KMS-11 (cell line): ENCODE measurements at regions not wholly inside any gene's neighbourhood (a gene's known extent, or its start where the extent isn't known, plus 50 kb on each side); places are given as distances from the start of the nearest gene placed in this dataset.

Source experiments
- H2AFZ ChIP-seq: fragments of 200-600 bp; sonication (generic); 2 replicates; pipeline ENCODE4 v1.6.1; 2016; ENCODE audit warnings: antibody characterized with exemption, mixed run types, low read depth
- H3K27ac ChIP-seq: fragments of 200-600 bp; sonication (generic); 2 replicates; pipeline ENCODE4 v1.6.1; 2016; ENCODE audit warnings: mild to moderate bottlenecking, mixed run types
- H3K27me3 ChIP-seq: fragments of 200-600 bp; sonication (generic); 2 replicates; pipeline ENCODE4 v1.6.1; 2017; ENCODE audit warnings: mild to moderate bottlenecking, low read depth, mixed run types, moderate library complexity; ENCODE audit not compliant: insufficient read depth
- H3K36me3 ChIP-seq: fragments of 200-600 bp; sonication (generic); 2 replicates; pipeline ENCODE4 v1.6.1; 2017; ENCODE audit warnings: mild to moderate bottlenecking, mixed run types; ENCODE audit not compliant: insufficient read depth
- H3K4me1 ChIP-seq: fragments of 200-600 bp; sonication (generic); 2 replicates; pipeline ENCODE4 v1.6.1; 2016; ENCODE audit warnings: mild to moderate bottlenecking, low read depth, mixed run types; ENCODE audit not compliant: poor library complexity, severe bottlenecking
- H3K4me2 ChIP-seq: fragments of 200-600 bp; sonication (generic); 2 replicates; pipeline ENCODE4 v1.7.0; 2016; ENCODE audit warnings: mild to moderate bottlenecking, mixed run types
- H3K4me3 ChIP-seq: fragments of 200-600 bp; sonication (generic); IDR thresholded peaks from 2 replicates; pipeline ENCODE4 v1.6.1; 2017; ENCODE audit warnings: low read depth, low read length, mixed read lengths; ENCODE audit not compliant: insufficient read depth
- H3K79me2 ChIP-seq: fragments of 200-600 bp; sonication (generic); 2 replicates; pipeline ENCODE4 v1.6.1; 2016; ENCODE audit warnings: low read depth, mixed run types; ENCODE audit not compliant: insufficient read depth
- H3K9ac ChIP-seq: fragments of 200-600 bp; sonication (generic); 2 replicates; pipeline ENCODE4 v1.6.1; 2016; ENCODE audit warnings: mild to moderate bottlenecking, mixed run types
- H4K20me1 ChIP-seq: fragments of 200-600 bp; sonication (generic); 2 replicates; pipeline ENCODE4 v1.6.1; 2016; ENCODE audit warnings: mild to moderate bottlenecking, mixed run types; ENCODE audit not compliant: insufficient read depth
- CTCF ChIP-seq: fragments of 200-600 bp; sonication (generic); conservative IDR thresholded peaks from 2 replicates; pipeline ENCODE4 v1.6.1; 2017; ENCODE audit warnings: low read depth, mild to moderate bottlenecking, antibody characterized with exemption, low read length, moderate library complexity, mixed read lengths

GRCh38 chr2:48235076-48235475, 79.4 kb upstream of the FOXN2 start:
- Histone ChIP-seq H3K79me2 (no peaks in the 10 kb centered on the region), H2AFZ (no peak overlapping the region), H3K27me3 (no peaks in the 10 kb centered on the region), H3K36me3 (no peaks in the 10 kb centered on the region), H3K4me2 (no peak overlapping the region), H3K9ac (no peak overlapping the region), H3K4me1 (no peaks in the 10 kb centered on the region), H3K27ac (no peak overlapping the region), H4K20me1 (no peaks in the 10 kb centered on the region), H3K4me3 (no peak overlapping the region)
- TF ChIP-seq CTCF, result no peak

- H3K27me3 ChIP-seq, result no peaks in the 10 kb centered on the region
- no peaks in the 10 kb centered on the region for H3K4me1 ChIP-seq
- H3K9ac ChIP-seq, result no peak overlapping the region
- no peak overlapping the region for H2AFZ ChIP-seq
- no peaks in the 10 kb centered on the region for H3K36me3 ChIP-seq
- TF ChIP-seq CTCF, result no peak
- H3K79me2 ChIP-seq, result no peaks in the 10 kb centered on the region
- no peak overlapping the region for H3K27ac ChIP-seq
- H3K4me3 ChIP-seq, result no peak overlapping the region
- H4K20me1 ChIP-seq, result no peaks in the 10 kb centered on the region
- no peak overlapping the region for H3K4me2 ChIP-seq
Measured at GRCh38 chr2:48238381-48238780, 76.1 kb upstream of the FOXN2 start.

GRCh38 chr2:48240912-48241311, 73.6 kb upstream of the FOXN2 start:
- H3K36me3 ChIP-seq, result no peaks in the 10 kb centered on the region
- H2AFZ ChIP-seq, result no peak overlapping the region
- H3K4me1 ChIP-seq, result no peaks in the 10 kb centered on the region
- H3K4me2 ChIP-seq, result no peak overlapping the region
- H3K27me3 ChIP-seq, result no peaks in the 10 kb centered on the region
- TF ChIP-seq CTCF, result no peak
- H4K20me1 ChIP-seq, result no peaks in the 10 kb centered on the region
- H3K9ac ChIP-seq, result no peak overlapping the region
- H3K4me3 ChIP-seq, result no peak overlapping the region
- no peak overlapping the region for H3K27ac ChIP-seq
- H3K79me2 ChIP-seq, result no peaks in the 10 kb centered on the region

GRCh38 chr2:48247206-48247605, 67.3 kb upstream of the FOXN2 start:
- no peak overlapping the region for H3K4me2 ChIP-seq
- H3K9ac ChIP-seq, result no peak overlapping the region
- H4K20me1 ChIP-seq, result no peaks in the 10 kb centered on the region
- H2AFZ ChIP-seq, result no peak overlapping the region
- peaks cover 45% of the 10 kb centered on the region for H3K4me1 ChIP-seq
- H3K36me3 ChIP-seq, result no peaks in the 10 kb centered on the region
- no peak for TF ChIP-seq CTCF
- no peak overlapping the region for H3K27ac ChIP-seq
- H3K79me2 ChIP-seq, result no peaks in the 10 kb centered on the region
- H3K27me3 ChIP-seq, result no peaks in the 10 kb centered on the region
- H3K4me3 ChIP-seq, result no peak overlapping the region
